Natural killer cell (primary cell): ENCODE measurements at regions not wholly inside any gene's neighbourhood (a gene's known extent, or its start where the extent isn't known, plus 50 kb on each side); places are given as distances from the start of the nearest gene placed in this dataset.
"Not testable (repeated sequence)": the region's sequence is repeated elsewhere in the genome, so short reads cannot be mapped to it uniquely, and the experiment has no call there.

Experiments used
- ATAC-seq, 3 donors: fragments of 150-1000 bp in 2 of 3; fragments of 200-7000 bp in 1 of 3; cut with Tn5 transposase; 1 replicate in 1 of 3; 2 replicates in 2 of 3; pipeline ENCODE4 v1.10.0; 2021; ENCODE audit warnings: mild to moderate bottlenecking in 2 of 3, moderate library complexity in 2 of 3
- DNase-seq, 2 donors: peaks; one replicate each; pipeline versions ENCODE4 v3.0.0 to v3.0.0-alpha.2; 2013 to 2021; ENCODE audit warnings: mixed read lengths in 1 of 2
- H3K27ac ChIP-seq: one replicate; pipeline ENCODE4 v1.5.1; 2013; ENCODE audit warnings: mild to moderate bottlenecking, low read length
- H3K27me3 ChIP-seq: one replicate; pipeline ENCODE4 v1.6.1; 2013; ENCODE audit warnings: low read length; ENCODE audit not compliant: control insufficient read depth, insufficient read depth
- H3K36me3 ChIP-seq: one replicate; pipeline ENCODE4 v1.6.1; 2013; ENCODE audit warnings: low read length; ENCODE audit not compliant: control insufficient read depth, insufficient read depth
- H3K4me1 ChIP-seq: one replicate; pipeline ENCODE4 v1.6.1; 2013; ENCODE audit warnings: low read length; ENCODE audit not compliant: control insufficient read depth, insufficient read depth
- H3K4me3 ChIP-seq: one replicate; pipeline ENCODE4 v1.5.1; 2013; ENCODE audit warnings: low read length
- H3K9me3 ChIP-seq: one replicate; pipeline ENCODE4 v1.6.1; 2013; ENCODE audit warnings: low read length; ENCODE audit not compliant: control insufficient read depth, insufficient read depth
- H3K27ac Mint-ChIP-seq, 2 donors: one replicate each; pipeline ENCODE4 v1.8.0; 2022; ENCODE audit warnings: mild to moderate bottlenecking in 2 of 2, mixed read lengths in 2 of 2, moderate library complexity in 1 of 2
- H3K27me3 Mint-ChIP-seq, 2 donors: one replicate each; pipeline ENCODE4 v1.8.0; 2022; ENCODE audit warnings: low read depth in 2 of 2, mixed read lengths in 2 of 2
- H3K36me3 Mint-ChIP-seq: one replicate; pipeline ENCODE4 v1.8.0; 2022; ENCODE audit warnings: mixed read lengths
- H3K4me1 Mint-ChIP-seq, 2 donors: one replicate each; pipeline ENCODE4 v1.8.0; 2022; ENCODE audit warnings: mixed read lengths in 2 of 2
- H3K4me3 Mint-ChIP-seq: one replicate; pipeline ENCODE4 v1.8.0; 2022; ENCODE audit warnings: mild to moderate bottlenecking, moderate library complexity, mixed read lengths
- H3K9me3 Mint-ChIP-seq, 2 donors: one replicate each; pipeline ENCODE4 v1.8.0; 2022; ENCODE audit warnings: mixed read lengths in 2 of 2
- CTCF ChIP-seq: fragments of 200-600 bp; IDR thresholded peaks from one replicate; pipeline ENCODE4 v1.8.0; 2022; ENCODE audit warnings: antibody characterized with exemption
- WGBS: methylation state at CpG from one replicate; pipeline ENCODE4 v1.1.7; 2013; ENCODE audit warnings: missing lambda C conversion rate; ENCODE audit not compliant: insufficient coverage; 5-methylcytosine and 5-hydroxymethylcytosine counted together
- intact Hi-C: fragments of 100-400 bp; cut with micrococcal nuclease; formaldehyde crosslinking; loops from one replicate; pipeline ENCODE4 v1.14.2; 2022

- Mint-ChIP-seq H3K27me3 (no peaks in the 10 kb centered on the region), H3K27ac (no peak overlapping the region), H3K9me3 (no peaks in the 10 kb centered on the region), H3K4me1 (no peaks in the 10 kb centered on the region), H3K4me3 (no peak overlapping the region), H3K36me3 (no peaks in the 10 kb centered on the region)
- Histone ChIP-seq H3K4me3 (no peak overlapping the region), H3K27ac (no peak overlapping the region), H3K36me3 (no peaks in the 10 kb centered on the region), H3K9me3 (no peaks in the 10 kb centered on the region), H3K4me1 (no peaks in the 10 kb centered on the region), H3K27me3 (no peaks in the 10 kb centered on the region)
- no peak for TF ChIP-seq CTCF
- DNase-seq = no peak
- WGBS = 97% methylated on average over 2 of the region's 2 CpGs
- ATAC-seq = no peak
- intact Hi-C loops = no loop called here
Observed at GRCh38 chr7:32221056-32221455, 150.8 kb upstream of the PDE1C start.

GRCh38 chr7:32219831-32220230 lies 149.6 kb upstream of the PDE1C start:
- ATAC-seq, intact Hi-C loops, H3K4me3 ChIP-seq, H3K9me3 ChIP-seq, H3K4me1 Mint-ChIP-seq, H3K27me3 ChIP-seq, H3K36me3 Mint-ChIP-seq, H3K4me3 Mint-ChIP-seq, DNase-seq, H3K27ac Mint-ChIP-seq, H3K27me3 Mint-ChIP-seq, H3K9me3 Mint-ChIP-seq, H3K4me1 ChIP-seq, H3K36me3 ChIP-seq, H3K27ac ChIP-seq: not testable (repeated sequence)
- 60% methylated on average over 1 of the region's 1 CpG for WGBS

- 92% methylated on average over 3 of the region's 3 CpGs for WGBS
- Mint-ChIP-seq H3K4me3 (no peak overlapping the region), H3K9me3 (no peaks in the 10 kb centered on the region), H3K4me1 (no peaks in the 10 kb centered on the region), H3K27me3 (no peaks in the 10 kb centered on the region), H3K27ac (no peak overlapping the region), H3K36me3 (no peaks in the 10 kb centered on the region)
- no peak overlapping the region for H3K27ac ChIP-seq
- no peak for TF ChIP-seq CTCF
- no peak for DNase-seq
- no peak for ATAC-seq
- intact Hi-C loops = no loop called here
- no peaks in the 10 kb centered on the region for H3K36me3 ChIP-seq
- no peaks in the 10 kb centered on the region for H3K4me1 ChIP-seq
- H3K27me3 ChIP-seq = no peaks in the 10 kb centered on the region
- H3K9me3 ChIP-seq = no peaks in the 10 kb centered on the region
- H3K4me3 ChIP-seq = no peak overlapping the region
Observed at GRCh38 chr7:32219416-32219815, 149.2 kb upstream of the PDE1C start.

- no peaks in the 10 kb centered on the region for H3K4me1 ChIP-seq
- no peaks in the 10 kb centered on the region for H3K36me3 Mint-ChIP-seq
- TF ChIP-seq CTCF = no peak
Observed at GRCh38 chr7:32218741-32219288, 148.6 kb upstream of the PDE1C start.

More at GRCh38 chr7:32218741-32219288, 148.6 kb upstream of the PDE1C start:
- Mint-ChIP-seq H3K27me3 (no peaks in the 10 kb centered on the region), H3K9me3 (no peaks in the 10 kb centered on the region), H3K4me3 (no peak overlapping the region), H3K4me1 (no peaks in the 10 kb centered on the region), H3K27ac (no peak overlapping the region)
- no peak overlapping the region for H3K4me3 ChIP-seq
- ATAC-seq (no peak), DNase-seq (no peak)
- no peak overlapping the region for H3K27ac ChIP-seq
- no peaks in the 10 kb centered on the region for H3K36me3 ChIP-seq
- no peaks in the 10 kb centered on the region for H3K27me3 ChIP-seq
- intact Hi-C loops = no loop called here
- H3K9me3 ChIP-seq = no peaks in the 10 kb centered on the region
- 91% methylated on average over 2 of the region's 3 CpGs for WGBS
